Astrocyte of the spinal cord (primary cell): ENCODE measurements at regions not wholly inside any gene's neighbourhood (a gene's known extent, or its start where the extent isn't known, plus 50 kb on each side); places are given as distances from the start of the nearest gene placed in this dataset.
"Not testable (repeated sequence)": the region's sequence is repeated elsewhere in the genome, so short reads cannot be mapped to it uniquely, and the experiment has no call there.

ENCODE experiments used
- DNase-seq: peaks from one replicate; pipeline ENCODE4 v3.0.0; 2011; ENCODE audit warnings: low read depth, low spot score
- H3K4me3 ChIP-seq: 2 replicates; pipeline ENCODE4 v1.5.1; 2011; ENCODE audit warnings: low read depth, mild to moderate bottlenecking, low read length, moderate library complexity
- CTCF ChIP-seq: IDR thresholded peaks from 2 replicates; pipeline ENCODE4 v1.5.1; 2012; ENCODE audit warnings: low read depth, mild to moderate bottlenecking, low read length, inconsistent platforms
- in situ Hi-C: cut with HindIII; loops from 2 replicates; pipeline ENCODE4 v1.10.0; 2017; ENCODE audit warnings: low sequenced_read_pairs

GRCh38 chr17:27157297-27157696 lies 136.6 kb upstream of the WSB1 start:
- H3K4me3 ChIP-seq: no peak overlapping the region
- no peak for TF ChIP-seq CTCF
- DNase-seq: no peak
- in situ Hi-C loops: no loop called here

- in situ Hi-C loops: no loop called here
- no peak overlapping the region for H3K4me3 ChIP-seq
- no peak for DNase-seq
- no peak for TF ChIP-seq CTCF
Observed at GRCh38 chr17:27157898-27158297, 136.0 kb upstream of the WSB1 start.

GRCh38 chr17:27158382-27158781 lies 135.5 kb upstream of the WSB1 start:
- TF ChIP-seq CTCF: no peak
- no peak for DNase-seq
- H3K4me3 ChIP-seq: no peak overlapping the region
- in situ Hi-C loops: no loop called here

- no peak for DNase-seq
- in situ Hi-C loops: no loop called here
- no peak for TF ChIP-seq CTCF
Observed at GRCh38 chr17:27180322-27180721, 113.6 kb upstream of the WSB1 start.

GRCh38 chr17:27181379-27181925 lies 112.5 kb upstream of the WSB1 start:
- H3K4me3 ChIP-seq, in situ Hi-C loops, DNase-seq: not testable (repeated sequence)

More at GRCh38 chr17:27180322-27180721, 113.6 kb upstream of the WSB1 start:
- no peak overlapping the region for H3K4me3 ChIP-seq

GRCh38 chr17:27181935-27182334 lies 112.0 kb upstream of the WSB1 start:
- TF ChIP-seq CTCF: no peak
- H3K4me3 ChIP-seq: no peak overlapping the region
- in situ Hi-C loops: no loop called here
- DNase-seq: no peak

- DNase-seq, H3K4me3 ChIP-seq, in situ Hi-C loops: not testable (repeated sequence)
- TF ChIP-seq CTCF: peak; percentile 39
Observed at GRCh38 chr17:27197505-27197904, 96.4 kb upstream of the WSB1 start.
